ENCODE measurements at regions not wholly inside any gene's neighbourhood (a gene's known extent, or its start where the extent isn't known, plus 50 kb on each side); places are given as distances from the start of the nearest gene placed in this dataset.

- no peaks in the 10 kb centered on the region for H3K4me1 Mint-ChIP-seq
- ATAC-seq: no peak
- no peak overlapping the region for H3K27ac Mint-ChIP-seq
- no peaks in the 10 kb centered on the region for H3K36me3 Mint-ChIP-seq (ENCODE audit: low read depth)
- no peaks in the 10 kb centered on the region for H3K9me3 Mint-ChIP-seq
- H3K4me3 Mint-ChIP-seq: no peak overlapping the region
- DNase-seq: no peak
- no peaks in the 10 kb centered on the region for H3K27me3 Mint-ChIP-seq
Measured at GRCh38 chr4:62917649-62918048, 1491.6 kb downstream of the TECRL start.

GRCh38 chr4:62914758-62915157 is 1494.5 kb downstream of the TECRL start:
- H3K36me3 Mint-ChIP-seq (ENCODE audit: low read depth): no peaks in the 10 kb centered on the region
- DNase-seq: no peak
- no peaks in the 10 kb centered on the region for H3K27me3 Mint-ChIP-seq
- no peak for ATAC-seq
- no peak overlapping the region for H3K4me3 Mint-ChIP-seq
- no peaks in the 10 kb centered on the region for H3K9me3 Mint-ChIP-seq
- no peaks in the 10 kb centered on the region for H3K4me1 Mint-ChIP-seq
- no peak overlapping the region for H3K27ac Mint-ChIP-seq

- Mint-ChIP-seq H3K4me1 (no peaks in the 10 kb centered on the region), H3K36me3 (ENCODE audit: low read depth) (no peaks in the 10 kb centered on the region), H3K9me3 (no peaks in the 10 kb centered on the region), H3K27ac (no peak overlapping the region), H3K4me3 (no peak overlapping the region), H3K27me3 (no peaks in the 10 kb centered on the region)
- DNase-seq: no peak
- no peak for ATAC-seq
Measured at GRCh38 chr4:62913065-62913464, 1496.2 kb downstream of the TECRL start.

GRCh38 chr4:62912531-62912930 is 1496.7 kb downstream of the TECRL start:
- Mint-ChIP-seq H3K27ac (no peak overlapping the region), H3K4me3 (no peak overlapping the region)

GRCh38 chr4:62909238-62909637 is 1500.0 kb downstream of the TECRL start:
- no peak overlapping the region for H3K27ac Mint-ChIP-seq
- no peak overlapping the region for H3K4me3 Mint-ChIP-seq
- ATAC-seq (no peak), DNase-seq (no peak)
- H3K36me3 Mint-ChIP-seq (ENCODE audit: low read depth): no peaks in the 10 kb centered on the region
- H3K27me3 Mint-ChIP-seq: no peaks in the 10 kb centered on the region
- H3K4me1 Mint-ChIP-seq: no peaks in the 10 kb centered on the region
- no peaks in the 10 kb centered on the region for H3K9me3 Mint-ChIP-seq

More at GRCh38 chr4:62912531-62912930, 1496.7 kb downstream of the TECRL start:
- no peaks in the 10 kb centered on the region for H3K9me3 Mint-ChIP-seq
- no peaks in the 10 kb centered on the region for H3K36me3 Mint-ChIP-seq (ENCODE audit: low read depth)
- no peaks in the 10 kb centered on the region for H3K27me3 Mint-ChIP-seq
- no peak for ATAC-seq
- H3K4me1 Mint-ChIP-seq: no peaks in the 10 kb centered on the region
- DNase-seq: no peak

GRCh38 chr4:62901101-62901500 is 1508.1 kb downstream of the TECRL start:
- Mint-ChIP-seq H3K27ac (no peak overlapping the region), H3K4me3 (no peak overlapping the region), H3K4me1 (no peaks in the 10 kb centered on the region), H3K9me3 (peaks cover 20% of the 10 kb centered on the region), H3K36me3 (ENCODE audit: low read depth) (no peaks in the 10 kb centered on the region), H3K27me3 (no peaks in the 10 kb centered on the region)
- no peak for ATAC-seq
- no peak for DNase-seq

- DNase-seq: no peak
- H3K4me1 Mint-ChIP-seq: no peaks in the 10 kb centered on the region
- no peak overlapping the region for H3K27ac Mint-ChIP-seq
- no peak overlapping the region for H3K4me3 Mint-ChIP-seq
- peaks cover 20% of the 10 kb centered on the region for H3K9me3 Mint-ChIP-seq
- ATAC-seq: no peak
- no peaks in the 10 kb centered on the region for H3K36me3 Mint-ChIP-seq (ENCODE audit: low read depth)
- H3K27me3 Mint-ChIP-seq: no peaks in the 10 kb centered on the region
Measured at GRCh38 chr4:62899646-62900364, 1509.4 kb downstream of the TECRL start.

- peaks cover 20% of the 10 kb centered on the region for H3K9me3 Mint-ChIP-seq
- no peaks in the 10 kb centered on the region for H3K4me1 Mint-ChIP-seq
- DNase-seq (no peak), ATAC-seq (no peak)
- no peaks in the 10 kb centered on the region for H3K36me3 Mint-ChIP-seq (ENCODE audit: low read depth)
- no peaks in the 10 kb centered on the region for H3K27me3 Mint-ChIP-seq
- H3K27ac Mint-ChIP-seq: no peak overlapping the region
- H3K4me3 Mint-ChIP-seq: no peak overlapping the region
Measured at GRCh38 chr4:62898115-62898514, 1511.1 kb downstream of the TECRL start.

GRCh38 chr4:62896721-62897120 is 1512.5 kb downstream of the TECRL start:
- no peak overlapping the region for H3K27ac Mint-ChIP-seq
- no peaks in the 10 kb centered on the region for H3K36me3 Mint-ChIP-seq (ENCODE audit: low read depth)
- no peaks in the 10 kb centered on the region for H3K27me3 Mint-ChIP-seq
- no peak for DNase-seq
- no peak for ATAC-seq
- H3K4me3 Mint-ChIP-seq: no peak overlapping the region
- H3K9me3 Mint-ChIP-seq: peaks cover 13% of the 10 kb centered on the region
- H3K4me1 Mint-ChIP-seq: no peaks in the 10 kb centered on the region

- H3K4me3 Mint-ChIP-seq: no peak overlapping the region
Measured at GRCh38 chr4:62881901-62882300, 1527.3 kb downstream of the TECRL start.

GRCh38 chr4:62881210-62881609 is 1528.0 kb downstream of the TECRL start:
- ATAC-seq (no peak), DNase-seq (no peak)
- H3K27ac Mint-ChIP-seq: no peak overlapping the region
- H3K27me3 Mint-ChIP-seq: no peaks in the 10 kb centered on the region
- H3K4me1 Mint-ChIP-seq: no peaks in the 10 kb centered on the region
- peaks cover 28% of the 10 kb centered on the region for H3K9me3 Mint-ChIP-seq
- no peak overlapping the region for H3K4me3 Mint-ChIP-seq
- no peaks in the 10 kb centered on the region for H3K36me3 Mint-ChIP-seq (ENCODE audit: low read depth)

More at GRCh38 chr4:62881901-62882300, 1527.3 kb downstream of the TECRL start:
- Mint-ChIP-seq H3K9me3 (peaks cover 25% of the 10 kb centered on the region), H3K36me3 (ENCODE audit: low read depth) (no peaks in the 10 kb centered on the region), H3K4me1 (no peaks in the 10 kb centered on the region), H3K27me3 (no peaks in the 10 kb centered on the region), H3K27ac (no peak overlapping the region)
- ATAC-seq (no peak), DNase-seq (no peak)

GRCh38 chr4:62872856-62873255 is 1536.4 kb downstream of the TECRL start:
- Mint-ChIP-seq H3K27me3 (no peaks in the 10 kb centered on the region), H3K4me3 (no peak overlapping the region), H3K4me1 (no peaks in the 10 kb centered on the region), H3K36me3 (ENCODE audit: low read depth) (no peaks in the 10 kb centered on the region), H3K9me3 (peaks cover 22% of the 10 kb centered on the region), H3K27ac (no peak overlapping the region)
- no peak for DNase-seq
- no peak for ATAC-seq

- ATAC-seq: no peak
- H3K27me3 Mint-ChIP-seq: no peaks in the 10 kb centered on the region
- DNase-seq: no peak
Measured at GRCh38 chr4:62871078-62871477, 1538.2 kb downstream of the TECRL start.

GRCh38 chr4:62870451-62870850 is 1538.8 kb downstream of the TECRL start:
- DNase-seq (no peak), ATAC-seq (no peak)
- H3K4me1 Mint-ChIP-seq: no peaks in the 10 kb centered on the region
- peaks cover 13% of the 10 kb centered on the region for H3K9me3 Mint-ChIP-seq
- no peaks in the 10 kb centered on the region for H3K36me3 Mint-ChIP-seq (ENCODE audit: low read depth)
- no peaks in the 10 kb centered on the region for H3K27me3 Mint-ChIP-seq
- no peak overlapping the region for H3K27ac Mint-ChIP-seq
- no peak overlapping the region for H3K4me3 Mint-ChIP-seq

More at GRCh38 chr4:62871078-62871477, 1538.2 kb downstream of the TECRL start:
- Mint-ChIP-seq H3K27ac (no peak overlapping the region), H3K36me3 (ENCODE audit: low read depth) (no peaks in the 10 kb centered on the region), H3K4me1 (no peaks in the 10 kb centered on the region), H3K9me3 (peaks cover 13% of the 10 kb centered on the region), H3K4me3 (no peak overlapping the region)

GRCh38 chr4:62865261-62865660 is 1544.0 kb downstream of the TECRL start:
- DNase-seq (no peak), ATAC-seq (no peak)
- H3K4me3 Mint-ChIP-seq: no peak overlapping the region
- peaks cover 11% of the 10 kb centered on the region for H3K9me3 Mint-ChIP-seq
- H3K27me3 Mint-ChIP-seq: no peaks in the 10 kb centered on the region
- H3K27ac Mint-ChIP-seq: no peak overlapping the region
- no peaks in the 10 kb centered on the region for H3K4me1 Mint-ChIP-seq
- H3K36me3 Mint-ChIP-seq (ENCODE audit: low read depth): no peaks in the 10 kb centered on the region

- DNase-seq: no peak
- Mint-ChIP-seq H3K4me1 (no peaks in the 10 kb centered on the region), H3K9me3 (peaks cover 18% of the 10 kb centered on the region), H3K4me3 (no peak overlapping the region), H3K27me3 (no peaks in the 10 kb centered on the region), H3K36me3 (ENCODE audit: low read depth) (no peaks in the 10 kb centered on the region), H3K27ac (no peak overlapping the region)
- no peak for ATAC-seq
Measured at GRCh38 chr4:62849696-62850095, 1559.6 kb downstream of the TECRL start.

Measured in activated naive CD8-positive, alpha-beta T cell treated with anti-CD3 and anti-CD28 coated beads, Interleukin-2, amount 50 U/mL, for 24 hours (primary cell).